HTR-8/SVneo (cell line): ENCODE measurements at regions not wholly inside any gene's neighbourhood (a gene's known extent, or its start where the extent isn't known, plus 50 kb on each side); places are given as distances from the start of the nearest gene placed in this dataset.
"Not testable (repeated sequence)": the region's sequence is repeated elsewhere in the genome, so short reads cannot be mapped to it uniquely, and the experiment has no call there.

Experiments
- DNase-seq: peaks from one replicate; pipeline ENCODE4 v3.0.0; 2011; ENCODE audit warnings: low spot score, mixed read lengths; ENCODE audit not compliant: insufficient read length
- FAIRE-seq: peaks from 2 replicates; lab custom pipeline; 2011; peaks lifted over from hg19 to GRCh38; lab: Jason Lieb, UNC

DNA sequence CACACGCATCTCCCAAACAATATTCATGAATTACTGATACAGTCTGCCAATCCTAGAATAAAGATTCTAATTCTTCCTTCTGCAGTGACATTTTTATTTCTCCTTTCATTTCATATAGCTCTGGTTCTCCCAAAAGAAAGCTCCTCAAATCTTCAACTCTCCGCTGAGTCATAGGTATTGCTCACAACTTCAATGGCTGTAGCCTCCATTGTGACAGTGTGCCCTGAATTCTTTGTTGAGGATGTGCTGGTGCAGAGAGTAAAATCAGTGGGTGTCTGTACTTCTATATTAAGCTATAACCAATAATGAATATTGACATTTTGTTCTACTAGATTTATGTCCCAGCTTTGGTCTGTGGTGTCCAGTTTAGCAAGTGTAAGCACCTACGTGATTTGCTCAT, 733.3 kb upstream of the CDH18 start:
- not testable (repeated sequence) for FAIRE-seq, DNase-seq

DNA sequence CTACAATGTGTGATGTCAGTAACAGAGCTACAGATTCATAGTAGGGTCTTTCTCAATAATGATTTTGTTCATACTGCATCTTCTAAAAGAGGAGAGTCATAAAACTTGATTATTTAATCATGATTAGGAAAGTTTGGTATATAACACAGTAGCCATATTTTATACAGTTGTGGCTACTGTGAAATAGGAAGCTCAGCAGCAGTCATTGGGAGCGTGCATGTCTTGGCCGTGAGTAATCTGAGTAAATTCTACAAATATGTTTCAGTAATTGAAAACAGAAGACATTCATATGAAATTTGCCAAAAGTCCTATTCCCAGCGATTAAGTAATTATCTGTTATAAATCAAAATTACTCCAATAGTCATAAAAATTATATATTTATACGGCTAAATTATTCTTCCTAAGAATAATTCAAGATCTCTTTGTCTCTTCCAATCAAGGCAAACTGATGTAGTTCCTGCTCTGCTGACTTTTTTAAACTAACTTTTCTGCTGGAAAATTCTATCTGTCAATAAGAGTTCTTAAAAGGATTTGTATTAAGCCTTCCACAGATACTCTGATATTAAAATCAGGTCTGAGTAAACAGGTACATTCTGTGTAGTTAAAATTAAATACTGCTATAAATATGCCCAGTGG, 723.6 kb upstream of the CDH18 start:
- DNase-seq, FAIRE-seq: not testable (repeated sequence)

DNA sequence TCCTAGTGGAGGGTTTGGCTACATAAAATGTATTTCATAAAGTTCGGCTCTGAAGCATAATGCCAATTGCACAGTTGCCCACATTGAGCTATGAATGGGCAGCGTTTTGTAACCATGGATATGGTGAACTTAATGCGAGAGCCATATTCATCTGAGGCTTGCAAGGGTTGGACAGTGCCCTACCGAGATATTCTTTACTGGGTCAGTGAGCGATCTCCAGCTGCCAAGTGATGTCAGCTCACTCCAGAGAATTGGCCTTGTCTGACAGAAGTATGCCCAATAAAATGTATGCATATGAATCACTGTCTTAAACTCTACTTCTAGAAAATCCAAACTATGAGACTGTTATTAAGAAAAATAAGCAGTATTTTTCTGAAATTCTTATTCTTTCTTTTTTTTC, 719.6 kb upstream of the CDH18 start:
- DNase-seq, FAIRE-seq: not testable (repeated sequence)

DNA sequence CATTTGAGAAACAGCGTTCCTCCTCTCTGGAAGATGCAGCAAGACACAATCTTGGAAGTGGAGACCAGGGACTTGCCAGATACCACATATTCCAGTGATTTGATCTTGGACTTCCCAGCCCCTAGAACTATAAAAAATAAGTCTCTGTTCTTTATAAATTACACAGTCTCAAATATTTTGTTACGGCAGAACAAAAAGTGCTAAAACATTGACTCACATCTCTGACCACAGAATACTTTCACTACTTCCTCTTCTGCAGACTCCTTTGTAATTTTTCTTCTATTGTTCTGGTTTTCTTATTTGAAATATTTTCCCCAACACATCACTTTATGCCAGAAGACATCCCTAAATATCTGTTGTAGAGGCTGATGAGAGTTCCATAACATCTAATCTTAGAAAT, 706.1 kb upstream of the CDH18 start:
- no peak for DNase-seq
- FAIRE-seq: no peak

DNA sequence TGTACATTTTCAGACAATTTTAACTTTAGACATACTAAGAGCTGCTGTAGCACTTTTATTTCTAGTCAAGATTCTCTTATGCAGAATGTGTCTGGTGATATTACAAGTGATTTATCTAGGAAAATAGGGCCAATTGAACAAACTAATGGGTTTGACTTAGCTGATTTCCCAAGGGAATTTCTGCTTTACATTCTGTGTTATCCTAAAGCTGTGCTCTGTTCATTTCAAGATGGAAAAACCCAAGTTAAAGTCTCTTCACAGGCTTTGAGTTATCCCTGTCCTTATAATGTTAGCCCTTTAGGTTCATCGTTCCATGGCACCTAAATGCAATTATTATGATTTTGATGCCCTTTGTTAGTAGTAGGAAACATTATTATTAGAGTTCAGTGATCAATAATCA, 704.9 kb upstream of the CDH18 start:
- DNase-seq (no peak), FAIRE-seq (no peak)

DNA sequence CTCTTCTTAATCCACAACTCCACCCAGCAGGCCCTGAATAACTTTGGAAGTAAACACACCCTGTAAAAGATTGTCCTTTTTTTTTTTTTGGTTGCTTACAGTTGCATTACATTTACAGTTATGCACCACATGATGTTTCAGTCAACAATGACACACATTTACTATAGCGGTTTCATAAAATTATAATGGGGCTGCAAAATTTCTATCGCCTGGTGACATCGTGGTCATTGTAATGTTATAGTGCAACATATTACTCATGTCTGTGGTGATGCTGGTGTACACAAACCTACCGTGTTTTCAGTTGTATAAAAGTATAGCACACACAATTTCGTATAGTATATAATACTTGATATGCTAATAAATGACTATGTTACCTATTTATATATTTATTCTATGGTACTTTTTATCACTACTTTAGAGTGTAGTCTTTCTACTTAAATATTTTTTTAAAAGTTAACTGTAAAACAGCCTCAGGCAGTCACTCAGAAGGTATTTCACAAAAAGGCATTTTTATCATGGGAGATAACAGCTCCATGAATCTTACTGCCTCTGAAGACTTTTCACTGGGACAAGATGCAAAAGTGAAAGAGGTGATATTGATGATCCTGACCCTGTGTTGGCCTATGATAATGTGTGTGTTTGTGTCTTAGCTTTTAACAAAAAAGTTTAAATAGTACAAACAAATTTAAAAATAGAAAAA, 695.4 kb upstream of the CDH18 start:
- DNase-seq (no peak), FAIRE-seq (no peak)

DNA sequence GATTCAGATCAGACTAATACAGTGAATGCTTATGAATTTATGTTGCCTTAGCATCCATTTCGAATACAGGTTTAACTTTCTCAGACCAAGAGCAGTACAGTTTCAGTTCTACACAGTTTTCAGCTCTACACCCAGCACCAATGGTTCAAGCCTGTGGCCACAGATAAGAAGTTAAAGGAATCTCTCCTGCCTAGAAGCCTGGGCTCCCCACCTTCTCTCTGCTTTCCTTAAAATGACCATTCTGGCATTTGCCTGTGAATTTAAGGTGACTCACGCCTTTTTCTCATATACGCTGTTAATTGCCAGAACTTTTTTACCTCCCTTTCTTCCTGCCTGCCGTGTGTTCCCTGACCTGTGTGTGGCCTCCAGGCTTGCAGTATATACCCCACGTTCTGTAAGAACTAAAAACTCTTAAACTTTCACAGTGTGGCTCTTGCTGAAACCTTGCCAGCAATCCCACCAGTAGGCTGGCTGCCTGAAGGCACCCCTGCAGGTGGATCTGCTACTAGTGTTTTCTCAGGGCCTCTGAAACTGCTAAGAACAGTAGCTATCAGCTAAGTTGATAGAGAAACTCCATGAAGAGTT, 692.8 kb upstream of the CDH18 start:
- FAIRE-seq (no peak), DNase-seq (no peak)

DNA sequence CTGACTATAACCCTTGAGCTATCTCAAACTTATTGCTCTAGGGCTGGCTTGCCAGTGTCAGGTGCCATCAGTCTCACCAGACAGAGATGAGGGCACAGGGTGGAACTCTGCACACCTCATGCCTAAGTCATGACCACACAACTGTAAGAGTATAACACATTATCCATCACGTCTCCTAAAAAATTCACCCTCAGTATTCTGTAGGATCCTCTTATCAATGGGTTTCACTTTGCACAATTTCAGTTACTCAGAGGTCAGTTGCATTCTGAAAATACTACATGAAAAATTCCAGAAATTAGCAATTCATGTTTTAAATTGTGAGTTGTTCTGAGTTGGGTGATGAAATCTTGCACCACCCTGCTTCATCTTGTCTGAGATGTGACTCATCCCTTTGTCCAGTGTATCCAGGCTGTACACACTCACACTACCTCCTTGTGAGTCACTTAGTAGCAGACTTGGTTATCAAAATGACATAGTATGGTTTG, 690.9 kb upstream of the CDH18 start:
- FAIRE-seq (peak; percentile 71), DNase-seq (peak; percentile 17)

DNA sequence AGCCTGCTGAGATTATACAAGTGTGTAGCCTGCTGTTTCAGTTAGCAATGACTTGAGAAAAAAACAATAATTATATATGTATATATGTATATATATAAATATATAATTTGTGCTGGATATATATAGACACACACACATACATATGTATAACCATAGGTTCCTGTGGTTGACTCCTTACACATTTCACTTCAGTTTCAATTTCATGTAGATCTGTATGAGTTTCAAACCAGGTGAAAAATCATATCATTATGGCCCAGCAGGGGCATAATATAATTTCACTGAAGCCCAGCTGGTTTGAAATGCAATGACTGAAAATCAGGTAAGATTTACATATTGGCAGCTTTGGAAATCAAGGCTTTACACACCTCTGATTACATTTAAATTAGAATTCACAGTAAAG, 690.4 kb upstream of the CDH18 start:
- FAIRE-seq: no peak
- DNase-seq: no peak

DNA sequence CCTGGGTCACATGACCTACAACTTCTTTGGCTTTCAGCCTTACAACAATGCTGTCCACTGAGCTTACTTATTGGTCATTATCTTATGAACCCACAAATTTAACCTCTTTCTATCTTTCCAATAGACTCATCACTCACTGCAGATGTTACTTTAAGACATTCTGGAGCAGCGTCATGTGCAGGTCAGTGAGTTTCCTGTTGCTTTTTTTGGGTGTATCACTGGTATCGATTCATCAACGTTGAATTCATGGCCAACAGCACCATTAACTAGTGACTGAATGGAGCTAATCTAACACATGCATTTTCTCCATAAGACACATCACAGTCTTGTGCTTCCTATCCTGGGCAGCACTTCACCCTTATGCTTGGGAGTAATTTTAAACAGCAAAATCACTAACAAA, 672.6 kb upstream of the CDH18 start:
- DNase-seq (no peak), FAIRE-seq (peak; percentile 71)

DNA sequence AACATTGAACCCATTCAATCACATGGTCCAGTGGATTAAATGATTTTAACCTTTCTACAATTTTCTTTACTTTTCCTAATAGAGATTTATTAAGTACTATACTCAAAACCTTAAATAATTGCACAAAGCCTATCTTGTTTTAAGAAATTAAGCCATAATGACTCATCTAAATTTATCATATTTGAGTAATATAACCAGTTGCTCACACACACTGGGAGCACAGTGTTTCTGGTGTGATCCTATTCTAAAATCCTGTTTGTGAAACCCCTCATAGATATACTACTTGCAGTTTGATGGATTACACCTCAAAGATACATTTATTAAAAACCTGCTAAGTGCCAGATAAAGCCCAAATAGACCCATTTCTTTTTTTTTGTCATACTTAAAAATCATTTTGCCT, 668.3 kb upstream of the CDH18 start:
- FAIRE-seq: no peak

DNA sequence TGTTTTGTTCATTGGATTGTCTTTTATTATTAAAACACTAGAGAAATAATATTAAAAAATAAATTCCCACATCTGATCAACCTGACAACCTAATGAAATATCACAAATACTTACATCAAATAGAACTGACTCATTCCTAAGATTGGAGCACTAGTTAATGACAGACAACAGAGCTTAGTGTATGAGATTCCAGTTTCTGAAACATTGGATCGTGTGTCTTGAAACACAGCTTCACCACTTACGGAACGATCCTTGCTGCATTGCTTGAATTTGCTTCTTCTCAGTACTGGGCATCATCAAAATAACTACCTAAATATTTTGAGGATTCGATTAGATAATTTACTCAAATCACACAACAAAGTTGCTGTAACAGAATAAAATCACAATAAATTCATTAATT, 667.2 kb upstream of the CDH18 start:
- DNase-seq: no peak
- FAIRE-seq: no peak

More for the DNA sequence above, 668.3 kb upstream of the CDH18 start:
- no peak for DNase-seq

DNA sequence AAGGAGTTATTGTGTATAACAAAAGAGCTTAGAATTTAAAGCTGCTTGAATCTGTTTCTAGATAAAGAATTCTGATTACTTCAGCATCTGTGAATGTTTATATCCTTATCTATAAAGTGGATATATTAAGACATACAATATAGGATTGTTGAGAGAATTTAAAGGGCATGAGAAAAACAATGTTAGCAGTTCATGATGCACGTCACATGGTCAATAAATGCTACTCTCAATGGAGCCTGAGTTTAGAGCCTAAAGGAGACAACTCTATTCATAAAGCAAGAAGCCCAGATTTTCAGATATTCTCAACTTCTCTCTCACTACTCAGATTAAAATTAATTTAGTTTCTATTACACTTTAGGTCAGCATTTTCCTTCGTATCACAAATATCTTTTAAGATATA, 666.7 kb upstream of the CDH18 start:
- no peak for DNase-seq
- no peak for FAIRE-seq

DNA sequence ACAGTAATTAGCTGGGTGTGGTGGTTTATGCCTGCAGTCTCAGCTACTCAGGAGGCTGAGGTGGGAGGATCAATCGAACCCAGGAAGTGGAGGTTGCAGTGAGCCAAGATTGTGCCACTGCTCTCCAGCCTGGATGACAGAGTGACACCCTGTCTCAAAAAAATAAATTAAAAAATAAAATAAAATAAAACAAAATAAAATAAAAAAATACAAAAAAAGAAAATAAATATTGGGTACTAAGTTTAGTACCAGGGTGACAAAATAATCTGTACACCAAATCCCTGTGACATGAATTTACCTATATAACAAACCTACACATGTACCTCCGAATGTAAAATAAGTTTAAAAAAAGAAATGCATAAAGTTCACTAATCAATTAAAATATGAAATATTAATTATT, 666.0 kb upstream of the CDH18 start:
- FAIRE-seq: no peak
- DNase-seq: no peak

DNA sequence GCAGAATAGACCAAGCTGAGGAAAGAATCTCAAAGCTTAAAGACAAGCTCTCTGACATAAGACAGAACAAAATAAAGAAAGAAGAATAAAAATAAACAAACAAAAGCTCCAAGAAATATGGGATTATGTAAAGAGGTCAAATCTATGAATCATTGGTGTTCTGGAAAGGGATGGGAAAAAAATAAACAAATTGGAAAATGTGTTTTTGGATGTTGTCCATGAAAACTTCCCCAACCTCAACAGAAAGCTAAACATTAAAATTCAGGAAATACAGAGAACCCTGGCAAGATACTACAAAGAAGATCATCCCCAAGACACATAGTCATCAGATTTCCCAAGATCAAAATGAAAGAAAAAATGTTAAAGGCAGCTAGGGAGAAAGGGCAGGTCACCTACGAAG, 662.0 kb upstream of the CDH18 start:
- FAIRE-seq (no peak), DNase-seq (no peak)

DNA sequence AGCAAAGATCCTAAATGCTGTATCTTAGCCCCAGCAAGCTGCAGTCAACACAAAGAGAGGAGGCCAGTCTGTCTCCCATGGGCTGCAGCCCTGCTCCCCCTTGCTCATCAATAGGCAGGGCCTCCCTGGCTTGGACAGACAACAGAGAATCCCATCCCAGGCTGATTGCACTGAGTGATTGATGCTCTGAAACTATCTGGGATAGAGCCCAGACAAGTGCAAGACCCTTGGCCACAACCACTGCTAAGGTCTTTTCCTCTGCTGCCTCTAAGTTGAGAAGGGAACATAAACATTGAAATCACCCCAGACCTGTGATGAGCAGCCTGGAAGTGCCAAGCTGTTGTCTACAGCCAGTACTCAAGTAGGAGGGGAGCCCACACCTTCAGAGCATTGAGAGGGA, 661.0 kb upstream of the CDH18 start:
- no peak for DNase-seq
- no peak for FAIRE-seq

DNA sequence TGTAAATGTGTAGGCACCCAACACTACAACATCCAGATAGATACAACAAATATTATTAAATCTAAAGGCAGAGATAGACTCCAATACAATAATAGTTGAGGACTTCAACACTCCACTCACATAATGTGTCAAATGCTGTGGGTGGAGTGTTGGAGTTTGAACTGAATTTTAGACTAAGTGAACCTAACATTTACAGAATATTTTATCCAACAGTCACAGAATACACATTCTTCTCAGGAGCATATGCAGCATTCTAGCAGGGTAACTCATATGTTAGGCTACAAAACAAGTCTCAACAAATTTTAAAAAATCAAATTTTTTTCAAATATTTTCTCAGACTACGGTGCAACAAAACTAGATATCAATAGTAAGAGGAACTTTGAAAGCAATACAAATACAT, 648.7 kb upstream of the CDH18 start:
- FAIRE-seq (no peak), DNase-seq (no peak)

DNA sequence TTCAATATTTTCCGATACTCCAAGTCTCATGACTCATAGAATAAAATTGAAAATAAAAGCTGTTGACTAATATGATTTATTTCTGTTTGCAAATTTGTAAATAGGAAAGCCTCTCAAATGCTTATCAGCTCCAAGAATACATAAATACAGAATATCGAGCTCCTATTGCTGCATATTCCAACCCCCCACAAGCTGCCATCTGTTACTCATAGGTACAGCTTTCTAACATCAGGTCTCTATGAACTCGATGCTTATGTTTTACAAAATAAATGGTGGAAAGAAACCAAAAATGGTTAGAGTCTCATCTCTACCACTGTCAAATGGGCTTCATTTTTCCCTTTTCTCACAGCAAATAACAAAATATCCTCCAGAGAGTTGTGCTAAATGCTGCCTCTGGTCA, 631.6 kb upstream of the CDH18 start:
- DNase-seq: no peak

DNA sequence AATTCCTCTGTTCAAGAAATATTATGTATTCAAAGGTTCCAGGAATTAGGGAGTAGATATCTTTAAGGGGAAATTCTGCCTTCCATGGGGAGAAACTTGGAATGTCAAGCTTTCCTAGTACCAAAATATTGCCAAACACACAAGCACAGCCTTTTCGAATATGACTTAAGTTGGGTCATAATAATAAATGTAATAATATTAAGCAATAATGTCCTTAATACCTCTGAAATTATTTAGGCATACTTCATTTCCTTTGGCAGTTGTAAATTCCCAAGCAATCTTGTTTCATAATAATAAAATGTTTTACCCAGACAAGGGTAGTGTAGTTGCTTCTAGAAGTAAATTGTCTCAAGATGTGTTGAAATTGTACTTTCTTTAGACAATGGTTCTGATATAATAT, 630.3 kb upstream of the CDH18 start:
- FAIRE-seq: no peak
- DNase-seq: no peak

More for the DNA sequence above, 631.6 kb upstream of the CDH18 start:
- FAIRE-seq: no peak

DNA sequence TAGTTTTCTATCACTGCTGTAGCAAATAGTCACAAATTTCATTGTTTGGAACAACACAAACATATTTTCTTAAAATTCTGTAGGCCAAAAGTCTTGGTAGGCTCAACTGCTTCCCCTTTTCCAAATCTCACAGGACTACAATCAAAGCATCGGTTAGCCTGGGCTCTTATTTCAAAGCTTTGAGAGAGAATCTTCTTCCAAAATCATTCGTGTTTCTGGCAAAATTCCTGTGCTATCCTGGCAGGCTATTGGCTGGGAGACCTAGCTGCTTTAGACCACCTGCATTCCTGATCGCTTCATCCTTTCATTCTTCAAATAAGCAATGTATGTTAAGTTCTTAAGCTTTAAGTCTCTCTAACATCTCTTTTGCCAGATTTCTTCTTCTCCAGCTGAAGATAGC, 629.8 kb upstream of the CDH18 start:
- no peak for DNase-seq
- FAIRE-seq: no peak

DNA sequence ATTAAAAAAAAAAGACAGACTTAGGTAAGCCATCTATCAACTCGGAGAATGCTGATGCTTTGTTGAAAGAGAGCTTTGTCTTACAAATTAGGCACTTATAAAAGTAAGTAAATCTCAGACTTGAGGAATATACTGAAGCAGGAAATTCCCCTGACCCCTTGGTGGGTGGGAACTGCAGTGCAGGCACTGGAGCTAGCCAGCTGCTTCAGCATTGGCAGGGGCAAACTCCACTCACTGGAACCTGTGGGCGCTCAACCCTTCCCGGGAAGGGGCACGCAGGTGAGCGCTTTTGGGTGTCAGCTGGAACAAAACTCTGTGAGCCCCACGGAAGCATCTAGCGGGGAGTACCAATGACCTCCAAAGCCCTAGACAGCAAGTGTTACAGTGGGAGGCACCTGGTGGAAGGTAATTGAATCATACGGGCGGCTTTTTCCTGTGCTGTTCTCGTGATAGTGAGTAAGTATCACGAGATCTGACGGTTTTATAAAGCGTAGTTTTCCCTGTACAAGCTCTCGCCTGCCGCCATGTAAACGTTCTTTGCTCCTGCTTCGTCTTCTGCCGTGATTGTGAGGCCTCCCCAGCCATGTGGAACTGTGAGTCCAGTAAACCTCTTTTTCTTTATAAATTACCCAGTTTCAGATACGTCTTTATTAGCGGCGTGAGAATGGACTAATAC, 628.0 kb upstream of the CDH18 start:
- no peak for FAIRE-seq
- DNase-seq: no peak
